NCI-H2196 (cell line): ENCODE measurements at regions not wholly inside any gene's neighbourhood (a gene's known extent, or its start where the extent isn't known, plus 50 kb on each side); places are given as distances from the start of the nearest gene placed in this dataset.

Source experiments
- DNase-seq: peaks from one replicate; lab custom pipeline; 2025; ENCODE audit not compliant: unreplicated experiment; lab: John Stamatoyannopoulos, UW

- DNase-seq, result peak; percentile 49
Measured at GRCh38 chr10:75294866-75295701, 59.3 kb upstream of the COMTD1 start.

- no peak for DNase-seq
Measured at GRCh38 chr10:75294518-75294865, 58.7 kb upstream of the COMTD1 start.

GRCh38 chr10:75294031-75294437 lies 58.3 kb upstream of the COMTD1 start:
- no peak for DNase-seq

- DNase-seq, result no peak
Measured at GRCh38 chr10:75293446-75293820, 57.7 kb upstream of the COMTD1 start.

GRCh38 chr10:75292794-75293445 lies 57.2 kb upstream of the COMTD1 start:
- DNase-seq, result no peak

GRCh38 chr10:75291805-75292204 lies 56.0 kb upstream of the COMTD1 start:
- no peak for DNase-seq

- DNase-seq, result no peak
Measured at GRCh38 chr10:75288140-75288711, 52.5 kb upstream of the COMTD1 start.

- no peak for DNase-seq
Measured at GRCh38 chr10:75287697-75288096, 51.9 kb upstream of the COMTD1 start.

GRCh38 chr10:75286901-75287300 lies 51.1 kb upstream of the COMTD1 start:
- no peak for DNase-seq
